Spleen (tissue), 11 donors: ENCODE measurements at regions not wholly inside any gene's neighbourhood (a gene's known extent, or its start where the extent isn't known, plus 50 kb on each side); places are given as distances from the start of the nearest gene placed in this dataset.

Experiments used
- DNase-seq: peaks from one replicate; pipeline ENCODE4 v3.0.0-alpha.2; 2020
- H3K27ac ChIP-seq, 8 donors: fragments of 200-600 bp; sonication (generic) in 7 of 8; 1 replicate in 4 of 8; 2 replicates in 4 of 8; pipeline versions ENCODE4 v1.5.0 to v1.8.0; 2016 to 2021; ENCODE audit warnings: inconsistent platforms in 4 of 8, mild to moderate bottlenecking in 4 of 8, moderate library complexity in 1 of 8
- H3K27me3 ChIP-seq, 7 donors: fragments of 200-600 bp; sonication (generic) in 6 of 7; replicated peaks in 1 of 7; 1 replicate in 4 of 7; 2 replicates in 3 of 7; pipeline versions ENCODE4 v1.5.0 to v1.8.0; 2016 to 2021; ENCODE audit warnings: inconsistent platforms in 3 of 7, mild to moderate bottlenecking in 1 of 7
- H3K36me3 ChIP-seq, 6 donors: fragments of 200-600 bp; sonication (generic) in 5 of 6; 1 replicate in 4 of 6; 2 replicates in 2 of 6; pipeline versions ENCODE4 v1.5.0 to v1.8.0; 2016 to 2021; ENCODE audit warnings: inconsistent platforms in 2 of 6
- H3K4me1 ChIP-seq, 6 donors: fragments of 200-600 bp; sonication (generic) in 5 of 6; 1 replicate in 3 of 6; 2 replicates in 3 of 6; pipeline versions ENCODE4 v1.5.0 to v1.8.0; 2016 to 2021; ENCODE audit warnings: inconsistent platforms in 3 of 6
- H3K4me3 ChIP-seq, 8 donors: fragments of 200-600 bp; sonication (generic) in 7 of 8; 1 replicate in 4 of 8; 2 replicates in 4 of 8; pipeline versions ENCODE4 v1.5.0 to v1.8.0; 2016 to 2021; ENCODE audit warnings: inconsistent platforms in 4 of 8, mild to moderate bottlenecking in 4 of 8, moderate library complexity in 2 of 8
- H3K9me3 ChIP-seq, 8 donors: fragments of 200-600 bp; sonication (generic) in 7 of 8; 1 replicate in 4 of 8; 2 replicates in 4 of 8; pipeline versions ENCODE4 v1.5.0 to v1.8.0; 2016 to 2021; ENCODE audit warnings: inconsistent platforms in 4 of 8
- POLR2A ChIP-seq, 3 donors: fragments of 450-650 bp; IDR thresholded peaks; one replicate each; pipeline ENCODE4 v1.5.1; 2017; ENCODE audit warnings: antibody characterized with exemption in 3 of 3, mild to moderate bottlenecking in 1 of 3
- POLR2AphosphoS5 ChIP-seq, 3 donors: sonication (generic); formaldehyde crosslinking; IDR thresholded peaks; one replicate each; pipeline ENCODE4 v1.5.1; 2017; ENCODE audit warnings: antibody characterized with exemption in 3 of 3
- WGBS, 5 donors: extraction: QIAGEN DNeasy Blood & Tissue Kit in 3 of 5; methylation state at CpG; one replicate each; pipeline versions ENCODE4 v1.1.5 to v1.1.7; 2013 to 2018; 5-methylcytosine and 5-hydroxymethylcytosine counted together
- intact Hi-C: fragments of 100-400 bp; cut with DNase I; formaldehyde crosslinking; loops from one replicate; pipeline ENCODE4 v1.15.0; 2023; ENCODE audit warnings: low total_unique reads
- TF ChIP-seq, protein P1 (sequence below), 11 experiments: fragments of 200-600 bp in 7 of 11; fragments of 450-650 bp in 4 of 11; sonication (generic) in 4 of 11; IDR thresholded peaks in 8 of 11; conservative IDR thresholded peaks in 3 of 11; 1 replicate in 7 of 11; 2 replicates in 4 of 11; pipeline versions ENCODE4 v1.4.0 to v1.8.0; 2016 to 2021; ENCODE audit warnings: antibody characterized with exemption in 11 of 11, inconsistent platforms in 4 of 11, mild to moderate bottlenecking in 1 of 11
- donor health status: healthy with polysubstance abuse.
- donor health status: DM: no; HTN: no; CAD: no; lungs with moderate emphysema.
- donor health status: DM: no; HTN: no; CAD: no.
- donor health status: Bipolar disorder and iron deficiency.
- donor health status: healthy.
- donor health status: DM: no; HTN: no; CAD: no.
- donor health status: DM: yes; HTN: yes; CAD: no.

DNA sequence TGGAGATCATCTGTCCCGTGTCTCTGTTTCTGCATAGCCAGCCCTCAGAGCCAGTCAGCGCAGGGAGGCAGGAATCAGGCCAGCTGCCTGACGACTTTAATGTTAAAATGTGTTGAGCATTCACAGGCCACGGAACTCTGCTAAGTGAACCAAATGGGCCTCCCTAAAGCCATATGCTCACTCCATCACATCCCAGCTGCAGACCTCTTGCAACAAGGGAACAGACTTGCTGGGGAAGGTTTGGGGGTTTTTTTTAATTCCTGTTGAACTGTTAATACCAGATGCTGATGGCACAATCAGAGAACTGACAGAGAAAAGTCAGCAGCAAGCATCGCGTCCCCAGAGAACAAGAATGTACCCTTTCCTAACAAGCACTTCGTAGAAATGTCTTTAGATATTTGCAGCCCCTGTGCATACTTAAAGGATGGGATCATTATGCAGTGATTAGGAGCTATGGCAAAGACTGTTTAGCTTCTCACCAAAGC, 900.4 kb upstream of the AUTS2 start:
- intact Hi-C loops: no loop called here
- Histone ChIP-seq H3K9me3 (peaks cover 0 to 36% (median 6%) of the 10 kb centered on the region in 8 donors), H3K4me3 (no peak overlapping the region), H3K27me3 (no peaks in the 10 kb centered on the region), H3K4me1 (no peaks in the 10 kb centered on the region), H3K36me3 (no peaks in the 10 kb centered on the region), H3K27ac (no peak overlapping the region)
- DNase-seq: no peak
- TF ChIP-seq POLR2AphosphoS5 (IDR thresholded peaks at IDR 0.05) (no peak), POLR2A (IDR thresholded peaks at IDR 0.05) (no peak)
- TF ChIP-seq, protein P1, sequence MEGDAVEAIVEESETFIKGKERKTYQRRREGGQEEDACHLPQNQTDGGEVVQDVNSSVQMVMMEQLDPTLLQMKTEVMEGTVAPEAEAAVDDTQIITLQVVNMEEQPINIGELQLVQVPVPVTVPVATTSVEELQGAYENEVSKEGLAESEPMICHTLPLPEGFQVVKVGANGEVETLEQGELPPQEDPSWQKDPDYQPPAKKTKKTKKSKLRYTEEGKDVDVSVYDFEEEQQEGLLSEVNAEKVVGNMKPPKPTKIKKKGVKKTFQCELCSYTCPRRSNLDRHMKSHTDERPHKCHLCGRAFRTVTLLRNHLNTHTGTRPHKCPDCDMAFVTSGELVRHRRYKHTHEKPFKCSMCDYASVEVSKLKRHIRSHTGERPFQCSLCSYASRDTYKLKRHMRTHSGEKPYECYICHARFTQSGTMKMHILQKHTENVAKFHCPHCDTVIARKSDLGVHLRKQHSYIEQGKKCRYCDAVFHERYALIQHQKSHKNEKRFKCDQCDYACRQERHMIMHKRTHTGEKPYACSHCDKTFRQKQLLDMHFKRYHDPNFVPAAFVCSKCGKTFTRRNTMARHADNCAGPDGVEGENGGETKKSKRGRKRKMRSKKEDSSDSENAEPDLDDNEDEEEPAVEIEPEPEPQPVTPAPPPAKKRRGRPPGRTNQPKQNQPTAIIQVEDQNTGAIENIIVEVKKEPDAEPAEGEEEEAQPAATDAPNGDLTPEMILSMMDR (IDR thresholded peaks at IDR 0.05 in 8 of 11, conservative IDR thresholded peaks at IDR 0.05 in 3 of 11): no peak
- 58 to 67% (median 62%) methylated on average over 6 to 7 of the region's 7 CpGs for WGBS, 5 donors

DNA sequence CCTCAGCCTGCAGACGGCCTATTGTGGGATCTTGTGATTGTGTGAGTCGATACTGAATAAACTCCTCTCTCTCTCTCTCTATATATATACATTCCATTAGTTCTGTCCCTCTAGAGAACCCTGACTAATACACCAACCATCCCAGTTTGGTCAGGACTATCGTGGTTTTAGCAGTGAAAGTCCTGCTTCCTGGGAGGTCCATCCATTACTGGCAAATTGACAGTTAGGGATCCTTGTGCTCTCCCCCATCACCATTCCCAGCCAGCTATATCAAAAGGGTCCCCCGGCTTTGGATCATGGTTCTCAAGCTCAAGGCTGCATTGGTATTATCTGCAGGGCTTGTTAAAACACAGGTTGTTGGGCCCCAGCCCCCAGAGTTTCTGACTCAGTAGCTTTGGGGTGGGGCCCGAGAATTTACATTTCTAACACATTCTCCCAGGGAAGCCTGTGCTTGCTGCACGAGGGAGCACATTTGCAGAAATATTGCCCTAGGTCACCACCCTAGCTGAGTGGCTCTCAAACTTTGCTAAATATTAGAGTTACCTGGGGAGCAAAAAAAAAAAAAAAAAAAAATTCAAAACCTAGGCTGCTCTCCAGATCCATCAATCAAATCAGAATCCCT, 899.1 kb upstream of the AUTS2 start:
- Histone ChIP-seq H3K27ac (no peak overlapping the region), H3K4me3 (no peak overlapping the region), H3K27me3 (no peaks in the 10 kb centered on the region), H3K4me1 (no peaks in the 10 kb centered on the region), H3K36me3 (no peaks in the 10 kb centered on the region), H3K9me3 (peaks cover 0 to 33% (median 0%) of the 10 kb centered on the region in 8 donors)
- DNase-seq: no peak
- intact Hi-C loops: no loop called here
- 62 to 77% (median 67%) methylated on average over 6 of the region's 6 CpGs for WGBS, 5 donors
- TF ChIP-seq, protein P1 (IDR thresholded peaks at IDR 0.05 in 8 of 11, conservative IDR thresholded peaks at IDR 0.05 in 3 of 11): no peak
- TF ChIP-seq POLR2A (IDR thresholded peaks at IDR 0.05) (no peak), POLR2AphosphoS5 (IDR thresholded peaks at IDR 0.05) (no peak)

DNA sequence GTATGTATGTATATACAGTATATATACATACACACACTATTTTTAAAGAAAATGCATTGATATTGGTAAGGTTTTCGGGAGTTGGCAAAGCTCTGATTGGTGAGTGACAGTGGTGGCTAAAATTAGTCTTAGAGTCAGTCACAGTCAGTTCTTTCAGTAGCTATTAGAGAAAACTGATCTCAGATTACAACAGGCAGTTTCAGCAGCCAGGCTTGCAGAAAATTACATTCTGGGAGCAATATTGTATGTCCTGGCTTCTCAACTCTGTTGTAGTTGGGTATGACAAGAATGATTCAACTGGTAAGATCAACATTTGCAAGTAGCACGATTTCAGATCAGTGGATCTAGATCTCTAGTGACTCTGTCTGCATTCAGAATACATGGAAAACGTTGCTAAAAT, 897.9 kb upstream of the AUTS2 start:
- TF ChIP-seq POLR2AphosphoS5 (IDR thresholded peaks at IDR 0.05) (no peak), POLR2A (IDR thresholded peaks at IDR 0.05) (no peak)
- TF ChIP-seq, protein P1 (IDR thresholded peaks at IDR 0.05 in 8 of 11, conservative IDR thresholded peaks at IDR 0.05 in 3 of 11): no peak
- H3K4me3 ChIP-seq: no peak overlapping the region
- no peaks in the 10 kb centered on the region for H3K4me1 ChIP-seq
- no peaks in the 10 kb centered on the region for H3K27me3 ChIP-seq
- no peak for DNase-seq
- H3K36me3 ChIP-seq: no peaks in the 10 kb centered on the region
- intact Hi-C loops: no loop called here
- H3K27ac ChIP-seq: no peak overlapping the region
- WGBS, 5 donors: 64 to 75% (median 70%) methylated on average over 3 of the region's 3 CpGs
- peaks cover 0 to 34% (median 0%) of the 10 kb centered on the region in 8 donors for H3K9me3 ChIP-seq

DNA sequence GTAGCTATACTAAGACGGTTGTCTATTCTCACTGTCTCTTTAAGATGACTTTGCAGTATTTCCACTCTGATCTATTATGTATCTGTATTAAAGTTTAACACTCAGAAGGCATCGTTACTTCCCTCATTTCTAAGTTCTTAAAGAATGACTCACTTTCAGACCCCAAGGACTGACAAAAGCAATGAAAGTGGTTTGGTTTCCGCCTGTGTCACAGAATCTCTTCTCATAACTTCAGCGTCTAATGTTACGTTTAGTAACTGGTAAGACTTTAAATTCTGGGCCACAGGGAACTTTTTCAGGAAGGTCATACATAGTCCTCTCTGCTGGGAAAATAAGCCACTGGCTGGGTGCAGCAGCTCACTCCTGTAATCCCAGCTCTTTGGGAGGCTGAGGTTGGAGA, 892.0 kb upstream of the AUTS2 start:
- WGBS, 5 donors: 63 to 82% (median 81%) methylated on average over 5 of the region's 5 CpGs
- DNase-seq: no peak
- no peak overlapping the region for H3K4me3 ChIP-seq
- H3K36me3 ChIP-seq: no peaks in the 10 kb centered on the region
- no peaks in the 10 kb centered on the region for H3K4me1 ChIP-seq
- H3K27ac ChIP-seq: no peak overlapping the region
- no peaks in the 10 kb centered on the region for H3K27me3 ChIP-seq
- TF ChIP-seq POLR2A (IDR thresholded peaks at IDR 0.05) (no peak), POLR2AphosphoS5 (IDR thresholded peaks at IDR 0.05) (no peak)
- TF ChIP-seq, protein P1 (IDR thresholded peaks at IDR 0.05 in 8 of 11, conservative IDR thresholded peaks at IDR 0.05 in 3 of 11): no peak
- intact Hi-C loops: no loop called here
- H3K9me3 ChIP-seq: peaks cover 0 to 45% (median 9%) of the 10 kb centered on the region in 8 donors
